GM12865 (cell line): ENCODE measurements at regions not wholly inside any gene's neighbourhood (a gene's known extent, or its start where the extent isn't known, plus 50 kb on each side); places are given as distances from the start of the nearest gene placed in this dataset.

Source experiments
- DNase-seq: peaks from one replicate; pipeline ENCODE4 v3.0.0; 2010; ENCODE audit warnings: low read depth
- H3K4me3 ChIP-seq: 2 replicates; pipeline ENCODE4 v1.5.1; 2011; ENCODE audit warnings: mild to moderate bottlenecking, low read depth, low read length, control low read depth
- TF ChIP-seq, protein P1 (sequence below): IDR thresholded peaks from 2 replicates; pipeline ENCODE4 v1.5.1; 2011; ENCODE audit warnings: low read length, control low read depth, low read depth, inconsistent platforms; ENCODE audit not compliant: insufficient read depth; ENCODE audit errors: missing control alignments

DNA sequence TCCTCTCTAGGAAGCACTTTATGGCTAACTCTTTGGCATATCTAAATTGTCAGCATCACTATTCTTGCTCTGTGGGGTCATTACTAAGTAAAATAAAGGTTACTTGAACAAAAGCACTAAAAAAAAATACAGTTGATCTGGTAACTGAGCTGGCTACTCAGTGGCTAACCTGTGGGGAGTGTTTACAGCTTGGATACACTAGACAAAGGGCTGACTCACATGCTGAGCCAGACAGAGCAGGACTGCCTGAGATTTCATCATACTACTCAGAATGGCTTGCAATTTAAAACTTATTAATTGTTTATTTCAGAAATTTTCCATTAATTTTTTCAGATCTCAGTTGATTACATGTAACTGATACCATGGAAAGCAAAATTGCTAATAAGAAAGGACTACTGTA lies 1690.4 kb upstream of the SLC39A10 start:
- no peak overlapping the region for H3K4me3 ChIP-seq
- TF ChIP-seq, protein P1, sequence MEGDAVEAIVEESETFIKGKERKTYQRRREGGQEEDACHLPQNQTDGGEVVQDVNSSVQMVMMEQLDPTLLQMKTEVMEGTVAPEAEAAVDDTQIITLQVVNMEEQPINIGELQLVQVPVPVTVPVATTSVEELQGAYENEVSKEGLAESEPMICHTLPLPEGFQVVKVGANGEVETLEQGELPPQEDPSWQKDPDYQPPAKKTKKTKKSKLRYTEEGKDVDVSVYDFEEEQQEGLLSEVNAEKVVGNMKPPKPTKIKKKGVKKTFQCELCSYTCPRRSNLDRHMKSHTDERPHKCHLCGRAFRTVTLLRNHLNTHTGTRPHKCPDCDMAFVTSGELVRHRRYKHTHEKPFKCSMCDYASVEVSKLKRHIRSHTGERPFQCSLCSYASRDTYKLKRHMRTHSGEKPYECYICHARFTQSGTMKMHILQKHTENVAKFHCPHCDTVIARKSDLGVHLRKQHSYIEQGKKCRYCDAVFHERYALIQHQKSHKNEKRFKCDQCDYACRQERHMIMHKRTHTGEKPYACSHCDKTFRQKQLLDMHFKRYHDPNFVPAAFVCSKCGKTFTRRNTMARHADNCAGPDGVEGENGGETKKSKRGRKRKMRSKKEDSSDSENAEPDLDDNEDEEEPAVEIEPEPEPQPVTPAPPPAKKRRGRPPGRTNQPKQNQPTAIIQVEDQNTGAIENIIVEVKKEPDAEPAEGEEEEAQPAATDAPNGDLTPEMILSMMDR: no peak
- DNase-seq: no peak

DNA sequence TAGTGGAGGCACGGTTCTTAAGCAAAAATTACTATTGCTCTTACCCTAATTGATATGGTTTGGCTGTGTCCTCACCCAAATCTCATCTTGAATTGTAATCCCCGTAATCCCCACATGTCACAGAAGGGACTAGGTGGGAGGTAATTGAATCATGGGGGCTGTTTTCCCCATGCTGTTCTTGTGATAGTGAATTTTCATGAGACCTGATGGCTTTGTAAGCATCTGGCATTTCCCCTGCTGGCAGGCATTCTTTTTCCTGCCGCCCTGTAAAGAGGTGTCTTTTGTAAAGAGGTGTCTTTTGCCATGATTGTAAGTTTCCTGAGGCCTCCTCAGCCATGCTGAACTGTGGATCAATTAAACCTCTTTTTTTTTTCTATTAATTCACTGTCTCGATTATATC lies 1691.8 kb upstream of the SLC39A10 start:
- TF ChIP-seq, protein P1: no peak
- no peak for DNase-seq

DNA sequence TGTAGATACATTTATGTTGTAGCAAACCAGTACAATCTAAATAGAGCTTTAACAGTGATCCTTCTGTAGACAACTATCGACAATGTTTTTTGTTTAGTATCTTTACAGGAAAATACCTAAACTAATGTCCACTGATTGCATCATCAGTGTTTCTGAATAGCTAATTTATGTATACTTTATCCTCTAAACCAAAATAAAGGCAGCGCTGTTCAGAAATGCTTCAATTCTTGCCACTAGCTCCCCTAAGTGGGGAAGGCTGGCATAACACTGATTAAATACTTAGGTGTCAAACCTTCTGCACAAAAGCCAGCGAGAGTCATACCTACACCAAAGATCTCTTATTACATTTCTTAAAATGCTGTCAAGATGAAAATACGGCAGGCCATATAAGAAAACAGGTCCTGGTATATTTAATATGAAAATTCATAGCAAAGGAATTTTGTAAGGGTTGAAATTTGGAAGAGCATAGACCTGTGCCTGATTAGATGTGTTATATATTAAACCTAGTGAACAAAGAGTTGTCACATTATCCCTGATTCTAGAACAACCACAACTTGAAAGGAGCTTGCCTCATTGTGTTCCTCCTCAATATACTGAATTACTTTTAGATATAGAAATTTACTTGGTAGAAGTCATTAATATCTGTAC lies 1693.4 kb upstream of the SLC39A10 start:
- TF ChIP-seq, protein P1: peak; percentile 43
- no peak overlapping the region for H3K4me3 ChIP-seq
- DNase-seq: peak; percentile 21

More for the DNA sequence above, 1691.8 kb upstream of the SLC39A10 start:
- H3K4me3 ChIP-seq: no peak overlapping the region

DNA sequence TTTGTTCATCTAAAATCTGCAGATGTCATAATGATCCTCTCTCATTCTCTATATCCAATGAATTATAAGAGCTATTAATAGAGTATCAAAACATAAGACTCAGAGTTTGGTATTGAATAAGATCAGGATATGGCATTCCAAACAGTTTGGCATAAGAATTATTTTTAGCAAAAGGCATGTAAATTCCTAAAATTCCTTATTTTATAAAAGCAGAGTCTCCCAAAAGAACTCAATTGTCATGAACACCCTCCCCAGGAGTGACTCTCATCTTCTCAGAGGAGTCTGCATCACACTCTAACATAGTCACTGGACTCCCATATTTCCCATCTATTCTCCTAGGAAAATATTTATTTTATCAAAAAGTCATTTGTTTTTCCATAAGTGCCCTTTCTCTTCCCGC lies 1710.2 kb upstream of the SLC39A10 start:
- no peak overlapping the region for H3K4me3 ChIP-seq
- TF ChIP-seq, protein P1: no peak
- DNase-seq: no peak

DNA sequence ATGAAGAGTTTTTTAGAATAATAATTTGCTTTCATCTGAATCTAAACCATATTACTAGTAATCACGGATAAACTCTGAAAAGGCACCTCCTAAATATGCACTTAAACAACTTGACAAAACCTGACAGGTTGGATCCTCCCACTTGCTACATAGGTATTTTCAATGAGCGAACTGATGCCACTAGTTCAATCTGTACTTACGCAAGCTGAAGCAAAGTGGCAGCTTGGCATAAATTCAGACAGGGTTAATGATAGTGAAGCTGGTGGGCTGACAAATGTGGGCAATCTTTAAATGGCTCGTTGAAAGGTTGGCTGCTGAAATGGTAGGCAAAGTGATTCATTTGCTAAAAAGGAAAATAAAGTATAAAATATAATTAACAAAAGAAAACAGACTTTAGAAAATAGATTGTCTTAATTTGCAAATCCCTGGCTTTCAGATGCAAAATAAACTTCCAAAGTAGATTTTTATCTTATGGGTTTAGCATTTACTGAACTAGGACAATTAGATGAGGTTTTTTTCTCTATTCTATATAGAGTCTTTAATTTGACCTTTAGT lies 1713.5 kb upstream of the SLC39A10 start:
- no peak for DNase-seq
- H3K4me3 ChIP-seq: no peak overlapping the region
- TF ChIP-seq, protein P1: no peak

DNA sequence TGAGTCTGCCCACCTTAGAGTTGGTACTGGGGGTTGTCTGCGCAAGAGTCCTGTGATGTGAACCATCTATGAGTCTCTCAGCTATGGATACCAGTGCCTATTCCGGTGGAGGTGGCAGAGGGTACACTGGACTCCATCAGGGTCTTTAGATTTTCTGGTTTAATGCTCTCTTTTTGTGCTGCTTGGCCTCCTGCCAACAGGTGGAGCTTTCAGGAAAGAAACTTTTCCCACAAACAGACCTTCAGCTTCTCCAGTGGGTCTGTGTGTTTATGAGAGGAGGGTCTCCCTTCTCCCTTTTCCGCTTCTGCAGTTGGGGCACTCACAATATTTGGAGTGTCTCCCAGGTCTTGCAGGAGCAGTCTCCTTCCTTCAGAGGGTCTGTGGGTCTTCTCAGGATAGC lies 1721.9 kb upstream of the SLC39A10 start:
- TF ChIP-seq, protein P1: no peak
- H3K4me3 ChIP-seq: no peak overlapping the region
- no peak for DNase-seq

DNA sequence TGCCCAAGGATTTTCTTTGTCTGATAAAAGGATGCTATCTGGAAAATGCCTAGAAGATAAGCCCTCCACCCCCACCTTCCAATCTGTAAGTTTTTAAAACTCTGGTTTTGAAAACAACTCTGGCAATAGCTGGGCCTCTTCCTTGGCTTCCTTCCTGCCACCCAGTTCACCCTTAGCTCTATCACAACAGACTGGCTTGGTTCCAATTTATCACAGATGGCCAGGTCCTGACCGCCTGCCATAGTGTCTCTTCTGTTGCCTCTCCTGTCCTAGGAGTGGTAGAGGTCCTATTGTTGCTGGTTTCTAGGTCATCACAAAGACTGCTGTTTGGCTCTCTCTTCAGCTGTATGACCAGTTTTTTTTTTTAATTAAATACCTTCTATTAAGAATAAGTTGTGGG lies 1727.9 kb upstream of the SLC39A10 start:
- DNase-seq: no peak
- TF ChIP-seq, protein P1: no peak
- no peak overlapping the region for H3K4me3 ChIP-seq
